ENCODE measurements at regions not wholly inside any gene's neighbourhood (a gene's known extent, or its start where the extent isn't known, plus 50 kb on each side); places are given as distances from the start of the nearest gene placed in this dataset.

- Histone ChIP-seq H3K27me3 (ENCODE audit: insufficient read depth, low read depth, low read length) (no peaks in the 10 kb centered on the region), H3K9me2 (ENCODE audit: insufficient read depth, low read length) (no peaks in the 10 kb centered on the region), H3K4me3 (ENCODE audit: low read length) (no peak overlapping the region), H3K9me3 (ENCODE audit: low read length) (peaks cover 5% of the 10 kb centered on the region), H3K4me2 (ENCODE audit: low read length) (no peak overlapping the region), H3K27ac (ENCODE audit: low read length) (no peak overlapping the region), H3K79me2 (replicated peaks; ENCODE audit: insufficient read depth, low read length) (no peaks in the 10 kb centered on the region), H3K36me3 (ENCODE audit: insufficient read depth, low read length) (no peaks in the 10 kb centered on the region), H3F3A (ENCODE audit: insufficient read depth, low read length, poor library complexity, severe bottlenecking) (no peaks in the 10 kb centered on the region), H2AFZ (ENCODE audit: low read depth, low read length) (no peak overlapping the region), H3K9ac (ENCODE audit: low read length) (no peak overlapping the region), H4K20me1 (ENCODE audit: insufficient read depth) (no peaks in the 10 kb centered on the region)
- TF ChIP-seq RAD21 (conservative IDR thresholded peaks at IDR 0.05) = no peak
- TF ChIP-seq CTCF (IDR thresholded peaks at IDR 0.05; ENCODE audit: poor library complexity, severe bottlenecking) = no peak
- no peak for TF ChIP-seq SMC3 (conservative IDR thresholded peaks at IDR 0.05; ENCODE audit: poor library complexity)
- TF ChIP-seq REST (IDR thresholded peaks at IDR 0.05; ENCODE audit: borderline replicate concordance) = no peak
- no peak for TF ChIP-seq EZH2 (IDR thresholded peaks at IDR 0.05; ENCODE audit: borderline replicate concordance, insufficient read depth, low read length, poor library complexity, severe bottlenecking)
- no peak for TF ChIP-seq POLR2AphosphoS5 (IDR thresholded peaks at IDR 0.05)
- no peak for TF ChIP-seq EP300 (conservative IDR thresholded peaks at IDR 0.05; ENCODE audit: poor library complexity, severe bottlenecking)
- no peak for TF ChIP-seq TAF1 (IDR thresholded peaks at IDR 0.05; ENCODE audit: low read depth)
- TF ChIP-seq MXI1 (conservative IDR thresholded peaks at IDR 0.05; ENCODE audit: poor library complexity, severe bottlenecking) = no peak
Observed at GRCh38 chr4:15132739-15133138, 130.5 kb downstream of the CPEB2 start.

GRCh38 chr4:15139599-15139998 lies 137.3 kb downstream of the CPEB2 start:
- H3K27me3 ChIP-seq (ENCODE audit: insufficient read depth, low read depth, low read length) = no peaks in the 10 kb centered on the region
- peaks cover 5% of the 10 kb centered on the region for H3K9me3 ChIP-seq (ENCODE audit: low read length)
- H4K20me1 ChIP-seq (ENCODE audit: insufficient read depth) = no peaks in the 10 kb centered on the region
- no peaks in the 10 kb centered on the region for H3K36me3 ChIP-seq (ENCODE audit: insufficient read depth, low read length)
- H3F3A ChIP-seq (ENCODE audit: insufficient read depth, low read length, poor library complexity, severe bottlenecking) = no peaks in the 10 kb centered on the region
- H3K9ac ChIP-seq (ENCODE audit: low read length) = no peak overlapping the region
- no peak overlapping the region for H3K27ac ChIP-seq (ENCODE audit: low read length)
- TF ChIP-seq EZH2 (IDR thresholded peaks at IDR 0.05; ENCODE audit: borderline replicate concordance, insufficient read depth, low read length, poor library complexity, severe bottlenecking) (no peak), POLR2AphosphoS5 (IDR thresholded peaks at IDR 0.05) (no peak), EP300 (conservative IDR thresholded peaks at IDR 0.05; ENCODE audit: poor library complexity, severe bottlenecking) (no peak), SMC3 (conservative IDR thresholded peaks at IDR 0.05; ENCODE audit: poor library complexity) (no peak)
- H3K4me2 ChIP-seq (ENCODE audit: low read length) = no peak overlapping the region
- no peaks in the 10 kb centered on the region for H3K9me2 ChIP-seq (ENCODE audit: insufficient read depth, low read length)
- H3K4me3 ChIP-seq (ENCODE audit: low read length) = no peak overlapping the region
- no peaks in the 10 kb centered on the region for H3K79me2 ChIP-seq (replicated peaks; ENCODE audit: insufficient read depth, low read length)
- no peak overlapping the region for H2AFZ ChIP-seq (ENCODE audit: low read depth, low read length)

Data from neural cell (in vitro differentiated cells).